ENCODE measurements at regions not wholly inside any gene's neighbourhood (a gene's known extent, or its start where the extent isn't known, plus 50 kb on each side); places are given as distances from the start of the nearest gene placed in this dataset.

GRCh38 chr7:25565949-25566348 is 337.7 kb upstream of the NPVF start:
- TF ChIP-seq POLR2A (IDR thresholded peaks at IDR 0.05; ENCODE audit: low read depth, low read length) (no peak), POLR2AphosphoS5 (IDR thresholded peaks at IDR 0.05; ENCODE audit: low read depth, low read length) (no peak), TAF1 (IDR thresholded peaks at IDR 0.05; ENCODE audit: low read depth, low read length) (no peak)
